PC-9 (cell line): ENCODE measurements at regions not wholly inside any gene's neighbourhood (a gene's known extent, or its start where the extent isn't known, plus 50 kb on each side); places are given as distances from the start of the nearest gene placed in this dataset.

Experiments
- EZH2 ChIP-seq: fragments of 200-600 bp; sonication (generic); IDR thresholded peaks from 2 replicates; pipeline ENCODE4 v1.8.0; 2017; ENCODE audit warnings: antibody characterized with exemption, low read depth
- TF ChIP-seq, protein P1 (sequence below): fragments of 200-600 bp; sonication (generic); conservative IDR thresholded peaks from 2 replicates; pipeline ENCODE4 v1.6.1; 2017; ENCODE audit warnings: mixed run types, antibody characterized with exemption, mild to moderate bottlenecking, moderate library complexity

DNA sequence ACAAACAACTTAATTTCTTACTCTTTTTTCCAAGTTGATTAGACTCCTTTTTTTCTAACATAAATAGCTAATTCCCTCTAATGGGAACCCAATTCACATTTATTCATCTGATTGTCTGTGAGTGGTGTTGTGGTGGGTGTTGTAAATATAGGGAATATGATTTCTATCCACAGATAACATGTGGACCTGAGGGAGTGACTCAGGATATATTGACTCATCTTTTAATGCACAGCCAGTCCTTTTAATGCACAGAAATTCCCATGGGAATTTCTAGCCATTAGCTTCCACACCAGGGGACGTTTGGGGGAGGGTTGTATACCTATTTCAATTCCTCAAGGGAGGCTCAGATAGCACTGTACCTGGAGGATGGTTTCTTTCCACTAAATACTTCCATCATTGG is 1339.6 kb upstream of the LRRTM1 start:
- TF ChIP-seq, protein P1, sequence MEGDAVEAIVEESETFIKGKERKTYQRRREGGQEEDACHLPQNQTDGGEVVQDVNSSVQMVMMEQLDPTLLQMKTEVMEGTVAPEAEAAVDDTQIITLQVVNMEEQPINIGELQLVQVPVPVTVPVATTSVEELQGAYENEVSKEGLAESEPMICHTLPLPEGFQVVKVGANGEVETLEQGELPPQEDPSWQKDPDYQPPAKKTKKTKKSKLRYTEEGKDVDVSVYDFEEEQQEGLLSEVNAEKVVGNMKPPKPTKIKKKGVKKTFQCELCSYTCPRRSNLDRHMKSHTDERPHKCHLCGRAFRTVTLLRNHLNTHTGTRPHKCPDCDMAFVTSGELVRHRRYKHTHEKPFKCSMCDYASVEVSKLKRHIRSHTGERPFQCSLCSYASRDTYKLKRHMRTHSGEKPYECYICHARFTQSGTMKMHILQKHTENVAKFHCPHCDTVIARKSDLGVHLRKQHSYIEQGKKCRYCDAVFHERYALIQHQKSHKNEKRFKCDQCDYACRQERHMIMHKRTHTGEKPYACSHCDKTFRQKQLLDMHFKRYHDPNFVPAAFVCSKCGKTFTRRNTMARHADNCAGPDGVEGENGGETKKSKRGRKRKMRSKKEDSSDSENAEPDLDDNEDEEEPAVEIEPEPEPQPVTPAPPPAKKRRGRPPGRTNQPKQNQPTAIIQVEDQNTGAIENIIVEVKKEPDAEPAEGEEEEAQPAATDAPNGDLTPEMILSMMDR: no peak
- no peak for TF ChIP-seq EZH2
